NCI-H146 treated with DMSO at 0.1 percent for 48 hours (cell line): ENCODE measurements at regions not wholly inside any gene's neighbourhood (a gene's known extent, or its start where the extent isn't known, plus 50 kb on each side); places are given as distances from the start of the nearest gene placed in this dataset.
"Not testable (repeated sequence)": the region's sequence is repeated elsewhere in the genome, so short reads cannot be mapped to it uniquely, and the experiment has no call there.

Experiments used
- DNase-seq: peaks from one replicate; lab custom pipeline; 2025; ENCODE audit not compliant: unreplicated experiment; lab: John Stamatoyannopoulos, UW

GRCh38 chr2:16999347-17000183, 333.9 kb upstream of the CYRIA start:
- no peak for DNase-seq

GRCh38 chr2:16978301-16978700, 312.7 kb upstream of the CYRIA start:
- DNase-seq, result no peak

GRCh38 chr2:16974688-16975087, 309.1 kb upstream of the CYRIA start:
- DNase-seq, result no peak

GRCh38 chr2:16973586-16974286, 308.1 kb upstream of the CYRIA start:
- DNase-seq, result no peak

GRCh38 chr2:16972276-16972675, 306.6 kb upstream of the CYRIA start:
- no peak for DNase-seq

- no peak for DNase-seq
These were observed 306.1 kb upstream of the CYRIA start for GRCh38 chr2:16971722-16972234.

GRCh38 chr2:16970948-16971347, 305.3 kb upstream of the CYRIA start:
- DNase-seq, result not testable (repeated sequence)

- DNase-seq, result peak; percentile 76
These were observed 296.9 kb upstream of the CYRIA start for GRCh38 chr2:16962505-16962904.

- no peak for DNase-seq
These were observed 294.9 kb upstream of the CYRIA start for GRCh38 chr2:16960579-16960978.

- no peak for DNase-seq
These were observed 292.6 kb upstream of the CYRIA start for GRCh38 chr2:16958266-16958665.

- DNase-seq, result no peak
These were observed 287.2 kb upstream of the CYRIA start for GRCh38 chr2:16952805-16953204.

GRCh38 chr2:16952368-16952767, 286.7 kb upstream of the CYRIA start:
- no peak for DNase-seq

GRCh38 chr2:16950436-16950835, 284.8 kb upstream of the CYRIA start:
- DNase-seq, result peak; percentile 30

GRCh38 chr2:16948710-16949109, 283.1 kb upstream of the CYRIA start:
- no peak for DNase-seq

- peak; percentile 87 for DNase-seq
These were observed 282.4 kb upstream of the CYRIA start for GRCh38 chr2:16948053-16948452.

GRCh38 chr2:16943279-16943958, 277.8 kb upstream of the CYRIA start:
- no peak for DNase-seq

GRCh38 chr2:16940214-16940613, 274.6 kb upstream of the CYRIA start:
- DNase-seq, result no peak

- no peak for DNase-seq
These were observed 274.1 kb upstream of the CYRIA start for GRCh38 chr2:16939771-16940170.

- DNase-seq, result peak; percentile 86
These were observed 267.7 kb upstream of the CYRIA start for GRCh38 chr2:16933355-16933754.

GRCh38 chr2:16932826-16933225, 267.2 kb upstream of the CYRIA start:
- DNase-seq, result peak; percentile 49

- DNase-seq, result no peak
These were observed 265.8 kb upstream of the CYRIA start for GRCh38 chr2:16931441-16931840.

GRCh38 chr2:16927398-16927797, 261.8 kb upstream of the CYRIA start:
- no peak for DNase-seq
